OCI-LY3 (cell line): ENCODE measurements at regions not wholly inside any gene's neighbourhood (a gene's known extent, or its start where the extent isn't known, plus 50 kb on each side); places are given as distances from the start of the nearest gene placed in this dataset.

ENCODE experiments used
- H2AFZ ChIP-seq: fragments of 200-600, 300-600 bp; shearing (Covaris generic); 2 replicates; pipeline ENCODE4 v1.6.0; 2014; ENCODE audit warnings: antibody characterized with exemption, low read depth, low read length
- H3K27ac ChIP-seq: fragments of 200-600, 300-600 bp; sonication (generic); 2 replicates; pipeline ENCODE4 v1.5.1; 2014; ENCODE audit warnings: mild to moderate bottlenecking, low read length, moderate library complexity, mixed read lengths
- H3K27me3 ChIP-seq: fragments of 200-600, 300-600 bp; sonication (generic); 2 replicates; pipeline ENCODE4 v1.6.1; 2014; ENCODE audit warnings: low read depth, low read length, mixed read lengths
- H3K36me3 ChIP-seq: fragments of 200-600, 300-600 bp; sonication (generic); replicated peaks from 2 replicates; pipeline ENCODE3; 2014; ENCODE audit warnings: low read depth, low read length, mixed read lengths
- H3K4me1 ChIP-seq: fragments of 300-600, 200-600 bp; sonication (generic); 2 replicates; pipeline ENCODE4 v1.6.1; 2014; ENCODE audit warnings: low read length, mixed read lengths
- H3K4me2 ChIP-seq: fragments of 200-600, 300-600 bp; sonication (generic); 2 replicates; pipeline ENCODE4 v1.6.1; 2014; ENCODE audit warnings: low read length, mixed read lengths
- H3K4me3 ChIP-seq: fragments of 300-600, 200-600 bp; sonication (generic); 2 replicates; pipeline ENCODE4 v1.5.1; 2014; ENCODE audit warnings: antibody characterized with exemption, mild to moderate bottlenecking, low read length, moderate library complexity
- H3K79me2 ChIP-seq: fragments of 300-600, 200-600 bp; shearing (Covaris generic); 2 replicates; pipeline ENCODE4 v1.6.1; 2014; ENCODE audit warnings: mild to moderate bottlenecking, low read length, mixed read lengths
- H3K9ac ChIP-seq: fragments of 300-600, 200-600 bp; shearing (Covaris generic); 2 replicates; pipeline ENCODE4 v1.6.0; 2014; ENCODE audit warnings: mild to moderate bottlenecking, low read length, moderate library complexity
- H3K9me3 ChIP-seq: fragments of 200-600, 300-600 bp; shearing (Covaris generic); 2 replicates; pipeline ENCODE4 v1.6.1; 2014; ENCODE audit warnings: low read length, mixed read lengths; ENCODE audit not compliant: insufficient read depth
- H4K20me1 ChIP-seq: fragments of 200-600, 300-600 bp; sonication (generic); 2 replicates; pipeline ENCODE4 v1.6.1; 2016; ENCODE audit warnings: low read length, mixed read lengths; ENCODE audit not compliant: insufficient read depth
- EZH2phosphoT487 ChIP-seq: fragments of 200-600 bp; shearing (Covaris generic); IDR thresholded peaks from 2 replicates; pipeline ENCODE4 v1.6.1; 2018; ENCODE audit warnings: antibody characterized with exemption, mixed run types, low read depth
- TF ChIP-seq, protein P1 (sequence below): fragments of 200-600, 300-600 bp; sonication (generic); IDR thresholded peaks from 2 replicates; pipeline ENCODE4 v1.5.1; 2014; ENCODE audit warnings: antibody characterized with exemption, low read length, low read depth

DNA sequence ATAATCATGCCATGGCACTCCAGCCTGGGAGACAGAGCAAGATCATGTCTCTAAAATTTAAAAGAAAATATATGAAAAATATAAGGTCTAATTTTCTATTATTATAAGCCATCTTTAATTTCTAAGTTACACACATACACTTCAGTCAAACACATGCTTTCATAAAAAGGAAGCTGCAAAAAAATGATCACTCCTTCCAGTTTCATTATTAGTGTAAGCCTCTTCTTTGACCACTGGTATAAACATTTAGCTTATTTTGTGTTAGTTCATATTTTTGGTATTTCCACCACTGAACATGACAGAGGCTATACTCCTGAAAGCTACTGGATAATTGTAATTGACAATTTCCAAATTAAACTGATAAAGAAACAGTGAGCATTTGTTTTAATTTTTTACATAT is 163.3 kb upstream of the USP38 start:
- no peak overlapping the region for H3K9ac ChIP-seq
- no peaks in the 10 kb centered on the region for H4K20me1 ChIP-seq
- H3K36me3 ChIP-seq = no peaks in the 10 kb centered on the region
- H3K9me3 ChIP-seq = no peaks in the 10 kb centered on the region
- H3K4me1 ChIP-seq = peaks cover 54% of the 10 kb centered on the region
- H3K79me2 ChIP-seq = no peaks in the 10 kb centered on the region
- peak overlapping the region; percentile 5 for H3K27ac ChIP-seq
- TF ChIP-seq, protein P1, sequence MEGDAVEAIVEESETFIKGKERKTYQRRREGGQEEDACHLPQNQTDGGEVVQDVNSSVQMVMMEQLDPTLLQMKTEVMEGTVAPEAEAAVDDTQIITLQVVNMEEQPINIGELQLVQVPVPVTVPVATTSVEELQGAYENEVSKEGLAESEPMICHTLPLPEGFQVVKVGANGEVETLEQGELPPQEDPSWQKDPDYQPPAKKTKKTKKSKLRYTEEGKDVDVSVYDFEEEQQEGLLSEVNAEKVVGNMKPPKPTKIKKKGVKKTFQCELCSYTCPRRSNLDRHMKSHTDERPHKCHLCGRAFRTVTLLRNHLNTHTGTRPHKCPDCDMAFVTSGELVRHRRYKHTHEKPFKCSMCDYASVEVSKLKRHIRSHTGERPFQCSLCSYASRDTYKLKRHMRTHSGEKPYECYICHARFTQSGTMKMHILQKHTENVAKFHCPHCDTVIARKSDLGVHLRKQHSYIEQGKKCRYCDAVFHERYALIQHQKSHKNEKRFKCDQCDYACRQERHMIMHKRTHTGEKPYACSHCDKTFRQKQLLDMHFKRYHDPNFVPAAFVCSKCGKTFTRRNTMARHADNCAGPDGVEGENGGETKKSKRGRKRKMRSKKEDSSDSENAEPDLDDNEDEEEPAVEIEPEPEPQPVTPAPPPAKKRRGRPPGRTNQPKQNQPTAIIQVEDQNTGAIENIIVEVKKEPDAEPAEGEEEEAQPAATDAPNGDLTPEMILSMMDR = no peak
- no peak for TF ChIP-seq EZH2phosphoT487
- H3K27me3 ChIP-seq = no peaks in the 10 kb centered on the region
- H3K4me2 ChIP-seq = peak overlapping the region; percentile 31; the same call in 1 of the 2 replicates
- H3K4me3 ChIP-seq = no peak overlapping the region
- H2AFZ ChIP-seq = peak overlapping the region; percentile 63; the same call in 1 of the 2 replicates

DNA sequence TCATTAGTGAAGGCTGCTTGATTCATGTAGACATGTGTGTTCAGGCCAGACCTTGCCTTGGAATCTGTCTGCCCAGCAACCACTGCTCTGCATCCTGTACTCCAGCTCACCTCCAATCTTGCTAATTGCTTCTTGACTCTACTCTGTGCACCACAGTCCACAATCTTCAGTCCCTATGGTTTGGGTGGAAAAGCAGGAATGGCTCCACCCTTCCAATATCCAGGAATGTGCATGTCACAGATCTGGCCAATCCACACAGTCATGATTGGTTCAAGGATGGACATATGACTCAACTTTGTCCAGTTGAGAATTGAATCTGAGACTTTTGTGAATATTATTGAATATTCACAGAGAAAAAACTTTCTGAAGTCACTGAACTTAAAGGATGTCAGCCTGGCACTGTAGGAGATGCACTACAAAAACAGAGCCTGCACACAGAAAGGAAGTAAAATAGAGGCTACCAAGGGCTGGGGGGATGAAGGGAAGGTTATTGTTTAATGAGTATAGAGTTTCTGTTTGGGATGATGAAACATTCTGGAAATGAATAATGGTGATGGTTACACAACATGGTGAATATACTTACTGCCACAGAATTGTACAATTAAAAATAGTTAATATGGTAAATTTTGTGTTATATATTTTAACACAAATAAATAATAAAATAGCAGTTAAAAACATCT is 161.3 kb upstream of the USP38 start:
- no peak overlapping the region for H3K27ac ChIP-seq
- H2AFZ ChIP-seq = no peak overlapping the region
- H4K20me1 ChIP-seq = no peaks in the 10 kb centered on the region
- no peaks in the 10 kb centered on the region for H3K79me2 ChIP-seq
- H3K9me3 ChIP-seq = no peaks in the 10 kb centered on the region
- no peaks in the 10 kb centered on the region for H3K36me3 ChIP-seq
- H3K4me2 ChIP-seq = peak overlapping the region; percentile 25
- no peak overlapping the region for H3K4me3 ChIP-seq
- H3K27me3 ChIP-seq = no peaks in the 10 kb centered on the region
- peaks cover 54% of the 10 kb centered on the region for H3K4me1 ChIP-seq
- H3K9ac ChIP-seq = no peak overlapping the region
- TF ChIP-seq, protein P1 = no peak
- no peak for TF ChIP-seq EZH2phosphoT487

GRCh38 chr4:143025081-143025704 is 159.5 kb upstream of the USP38 start:
- Histone ChIP-seq H3K27me3 (no peaks in the 10 kb centered on the region), H3K9me3 (0 out of 2 replicates have a peak, but pooled peaks cover 3% of the 10 kb centered on the region), H2AFZ (0 out of 2 replicates have a peak overlapping the region, but pooled peaks have one; percentile 33), H3K79me2 (no peaks in the 10 kb centered on the region), H4K20me1 (no peaks in the 10 kb centered on the region), H3K36me3 (no peaks in the 10 kb centered on the region), H3K4me1 (peaks cover 46% of the 10 kb centered on the region), H3K4me3 (no peak overlapping the region), H3K9ac (no peak overlapping the region), H3K4me2 (peak overlapping the region; percentile 37), H3K27ac (no peak overlapping the region)
- TF ChIP-seq, protein P1 = peak; percentile 99
- no peak for TF ChIP-seq EZH2phosphoT487

DNA sequence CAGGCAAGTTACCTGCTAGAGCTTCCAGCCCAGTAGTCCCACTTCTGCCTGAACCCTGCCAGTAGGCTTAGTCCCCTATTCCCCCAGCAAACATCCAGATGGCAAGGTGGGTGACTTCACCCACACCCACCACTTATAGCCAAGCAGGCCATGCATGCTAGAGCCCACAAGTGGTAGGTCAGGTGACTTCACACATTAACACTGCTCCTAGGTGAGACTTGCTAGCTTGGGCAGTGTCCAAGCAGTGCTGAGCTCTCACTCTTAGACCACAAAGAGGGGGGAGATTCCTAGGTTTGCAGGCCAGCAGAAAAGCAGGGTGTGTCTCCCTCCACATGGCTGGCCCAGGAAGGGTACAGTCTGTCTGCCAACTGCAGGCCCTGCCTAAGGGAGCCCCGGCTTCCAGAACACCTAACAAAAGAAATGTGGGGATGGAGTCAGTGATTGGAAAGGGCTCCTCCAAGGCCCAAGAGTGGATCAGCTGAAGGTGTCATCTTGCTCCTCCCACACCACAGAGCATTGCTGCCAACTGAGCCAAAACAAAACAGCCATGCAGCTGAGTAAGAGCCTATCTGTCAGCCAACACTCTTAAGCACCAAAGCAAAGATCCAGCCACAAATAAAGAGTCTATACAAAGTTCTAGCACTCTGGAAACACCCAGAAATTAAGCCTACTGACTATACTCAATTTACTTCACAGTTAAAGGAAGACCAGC is 158.1 kb upstream of the USP38 start:
- TF ChIP-seq EZH2phosphoT487 = no peak
- TF ChIP-seq, protein P1 = no peak
- H2AFZ ChIP-seq = no peak overlapping the region
- no peaks in the 10 kb centered on the region for H3K27me3 ChIP-seq

More for the DNA sequence above, 158.1 kb upstream of the USP38 start:
- H3K9me3 ChIP-seq = 0 out of 2 replicates have a peak, but pooled peaks cover 3% of the 10 kb centered on the region
- no peak overlapping the region for H3K4me3 ChIP-seq
- no peak overlapping the region for H3K4me2 ChIP-seq
- H3K4me1 ChIP-seq = peaks cover 32% of the 10 kb centered on the region
- H3K9ac ChIP-seq = no peak overlapping the region
- H3K36me3 ChIP-seq = no peaks in the 10 kb centered on the region
- H4K20me1 ChIP-seq = no peaks in the 10 kb centered on the region
- H3K79me2 ChIP-seq = no peaks in the 10 kb centered on the region
- H3K27ac ChIP-seq = no peak overlapping the region
